GM13977 (cell line): ENCODE measurements at regions not wholly inside any gene's neighbourhood (a gene's known extent, or its start where the extent isn't known, plus 50 kb on each side); places are given as distances from the start of the nearest gene placed in this dataset.

Experiments
- DNase-seq: peaks from one replicate; pipeline ENCODE4 v3.0.0; 2012; ENCODE audit warnings: low spot score
- CTCF ChIP-seq: IDR thresholded peaks from 2 replicates; pipeline ENCODE4 v1.5.1; 2012; ENCODE audit warnings: mild to moderate bottlenecking, control low read depth; ENCODE audit not compliant: insufficient read depth; ENCODE audit errors: extremely low read depth, missing control alignments
- in situ Hi-C: fragments of 300-500 bp; cut with MboI; formaldehyde crosslinking; loops from one replicate; pipeline ENCODE4 v1.12.0; 2022; ENCODE audit warnings: low sequenced_read_pairs, low pct_unique_long_range_greater_than_20kb, mixed read lengths, inconsistent platforms; ENCODE audit not compliant: unreplicated experiment

GRCh38 chr7:25279705-25280104 is 51.4 kb upstream of the NPVF start:
- DNase-seq: no peak
- in situ Hi-C loops: no loop called here
- TF ChIP-seq CTCF: no peak

DNA sequence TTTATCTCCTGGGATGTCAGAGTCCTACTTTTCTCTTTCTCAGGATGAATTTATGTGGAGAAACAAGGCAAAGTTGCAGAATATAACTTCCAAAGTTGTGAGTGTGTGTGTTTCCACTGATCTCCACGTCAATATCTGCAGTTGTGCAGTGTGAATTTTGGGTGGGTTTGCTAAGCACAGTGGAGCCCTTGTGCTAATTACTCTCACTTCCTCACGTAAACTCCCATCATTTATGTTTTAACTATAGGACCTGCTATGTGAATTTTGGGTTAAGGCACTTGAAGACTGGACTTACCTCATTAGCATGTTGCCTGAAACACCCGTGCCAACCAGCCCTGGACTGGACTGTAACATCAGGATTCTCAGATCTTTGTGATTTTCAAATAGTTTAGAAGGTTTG is 51.9 kb upstream of the NPVF start:
- TF ChIP-seq CTCF: no peak
- no peak for DNase-seq
- in situ Hi-C loops: no loop called here

- no peak for TF ChIP-seq CTCF
- no peak for DNase-seq
- in situ Hi-C loops: no loop called here
Observed at GRCh38 chr7:25282194-25282593, 53.9 kb upstream of the NPVF start.

DNA sequence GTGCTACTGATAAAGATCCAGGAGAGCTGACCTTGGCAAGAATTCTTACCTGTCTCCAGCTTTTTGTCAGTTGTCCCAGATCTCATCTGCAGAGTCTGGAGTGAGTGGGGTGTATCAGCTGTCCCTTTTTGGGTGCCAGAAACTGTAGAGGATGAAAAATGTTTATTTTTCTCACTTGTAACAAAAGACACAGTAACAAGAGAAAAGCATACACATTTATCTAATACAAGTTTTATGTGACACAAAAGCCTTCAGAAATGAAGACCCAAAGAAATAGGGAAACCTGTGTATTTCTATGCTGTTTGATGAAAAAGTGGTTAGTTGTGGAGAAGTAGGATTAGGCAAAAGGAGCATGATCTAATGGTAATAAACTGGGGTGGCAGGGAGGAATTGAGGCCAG is 58.5 kb upstream of the NPVF start:
- DNase-seq: no peak
- no peak for TF ChIP-seq CTCF
- in situ Hi-C loops: no loop called here

- DNase-seq: no peak
- in situ Hi-C loops: no loop called here
- TF ChIP-seq CTCF: no peak
Observed at GRCh38 chr7:25287291-25287690, 59.0 kb upstream of the NPVF start.

- TF ChIP-seq CTCF: no peak
- in situ Hi-C loops: no loop called here
- DNase-seq: no peak
Observed at GRCh38 chr7:25288556-25289307, 60.4 kb upstream of the NPVF start.
